Activated T-helper 2 cell treated with anti-CD3 and anti-CD28 coated beads, Interferon-gamma antibody, Interleukin-2, Interleukin-4, amounts not matched to agents 10 μg/mL and 5 μg/mL and 100 μg/mL, durations not matched to agents 14 hours and 24 hours and 36 hours (primary cell): ENCODE measurements at regions not wholly inside any gene's neighbourhood (a gene's known extent, or its start where the extent isn't known, plus 50 kb on each side); places are given as distances from the start of the nearest gene placed in this dataset.

Experiments used
- DNase-seq: peaks from one replicate; pipeline ENCODE4 v3.0.0; 2021; ENCODE audit warnings: low spot score
- H3K27ac Mint-ChIP-seq: one replicate; pipeline ENCODE4 v1.8.0; 2021; ENCODE audit warnings: mixed read lengths
- H3K27me3 Mint-ChIP-seq: one replicate; pipeline ENCODE4 v1.8.0; 2021; ENCODE audit warnings: low read depth, mixed read lengths
- H3K36me3 Mint-ChIP-seq: one replicate; pipeline ENCODE4 v1.8.0; 2021; ENCODE audit warnings: low read depth, mixed read lengths
- H3K4me1 Mint-ChIP-seq: one replicate; pipeline ENCODE4 v1.8.0; 2021; ENCODE audit warnings: low read depth, mixed read lengths
- H3K4me3 Mint-ChIP-seq: one replicate; pipeline ENCODE4 v1.8.0; 2021; ENCODE audit warnings: low read depth, mild to moderate bottlenecking, moderate library complexity, mixed read lengths
- H3K9me3 Mint-ChIP-seq: one replicate; pipeline ENCODE4 v1.8.0; 2021; ENCODE audit warnings: mixed read lengths
- intact Hi-C: fragments of 100-400 bp; cut with micrococcal nuclease; formaldehyde crosslinking; loops from one replicate; pipeline ENCODE4 v1.15.1; 2023

GRCh38 chr3:83195243-83195642 is 1433.8 kb upstream of the GBE1 start:
- no peak for DNase-seq
- no peak overlapping the region for H3K27ac Mint-ChIP-seq
- H3K27me3 Mint-ChIP-seq: no peaks in the 10 kb centered on the region
- no peak overlapping the region for H3K4me3 Mint-ChIP-seq
- intact Hi-C loops: no loop called here
- H3K4me1 Mint-ChIP-seq: no peaks in the 10 kb centered on the region
- no peaks in the 10 kb centered on the region for H3K36me3 Mint-ChIP-seq
- H3K9me3 Mint-ChIP-seq: peaks cover 37% of the 10 kb centered on the region

- no peak for DNase-seq
- H3K36me3 Mint-ChIP-seq: no peaks in the 10 kb centered on the region
- peaks cover 34% of the 10 kb centered on the region for H3K9me3 Mint-ChIP-seq
- H3K4me3 Mint-ChIP-seq: no peak overlapping the region
- intact Hi-C loops: no loop called here
- H3K4me1 Mint-ChIP-seq: no peaks in the 10 kb centered on the region
- H3K27ac Mint-ChIP-seq: no peak overlapping the region
- H3K27me3 Mint-ChIP-seq: no peaks in the 10 kb centered on the region
Observed at GRCh38 chr3:83193526-83193925, 1432.1 kb upstream of the GBE1 start.

GRCh38 chr3:83189634-83190033 is 1428.2 kb upstream of the GBE1 start:
- Mint-ChIP-seq H3K4me1 (no peaks in the 10 kb centered on the region), H3K9me3 (peaks cover 40% of the 10 kb centered on the region), H3K27ac (no peak overlapping the region), H3K27me3 (no peaks in the 10 kb centered on the region), H3K36me3 (no peaks in the 10 kb centered on the region), H3K4me3 (no peak overlapping the region)
- intact Hi-C loops: no loop called here
- DNase-seq: no peak

- Mint-ChIP-seq H3K4me1 (no peaks in the 10 kb centered on the region), H3K4me3 (no peak overlapping the region), H3K27ac (no peak overlapping the region), H3K27me3 (no peaks in the 10 kb centered on the region), H3K9me3 (peaks cover 15% of the 10 kb centered on the region), H3K36me3 (no peaks in the 10 kb centered on the region)
- DNase-seq: no peak
- intact Hi-C loops: no loop called here
Observed at GRCh38 chr3:83169473-83169872, 1408.0 kb upstream of the GBE1 start.

- DNase-seq: no peak
- Mint-ChIP-seq H3K4me3 (no peak overlapping the region), H3K27me3 (no peaks in the 10 kb centered on the region), H3K27ac (no peak overlapping the region), H3K9me3 (peaks cover 42% of the 10 kb centered on the region), H3K36me3 (no peaks in the 10 kb centered on the region), H3K4me1 (no peaks in the 10 kb centered on the region)
- intact Hi-C loops: no loop called here
Observed at GRCh38 chr3:83150896-83151295, 1389.5 kb upstream of the GBE1 start.

- no peak overlapping the region for H3K4me3 Mint-ChIP-seq
- H3K9me3 Mint-ChIP-seq: peaks cover 39% of the 10 kb centered on the region
- no peak for DNase-seq
- H3K27ac Mint-ChIP-seq: no peak overlapping the region
- no peaks in the 10 kb centered on the region for H3K36me3 Mint-ChIP-seq
- H3K27me3 Mint-ChIP-seq: no peaks in the 10 kb centered on the region
- intact Hi-C loops: no loop called here
- H3K4me1 Mint-ChIP-seq: no peaks in the 10 kb centered on the region
Observed at GRCh38 chr3:83140983-83141382, 1379.5 kb upstream of the GBE1 start.

GRCh38 chr3:83131236-83131635 is 1369.8 kb upstream of the GBE1 start:
- Mint-ChIP-seq H3K27ac (no peak overlapping the region), H3K9me3 (peaks cover 16% of the 10 kb centered on the region), H3K27me3 (no peaks in the 10 kb centered on the region), H3K4me3 (no peak overlapping the region), H3K4me1 (no peaks in the 10 kb centered on the region), H3K36me3 (no peaks in the 10 kb centered on the region)
- no peak for DNase-seq
- intact Hi-C loops: no loop called here

- H3K4me3 Mint-ChIP-seq: no peak overlapping the region
- no peaks in the 10 kb centered on the region for H3K27me3 Mint-ChIP-seq
- intact Hi-C loops: no loop called here
- no peak overlapping the region for H3K27ac Mint-ChIP-seq
- peaks cover 25% of the 10 kb centered on the region for H3K9me3 Mint-ChIP-seq
- H3K4me1 Mint-ChIP-seq: no peaks in the 10 kb centered on the region
- H3K36me3 Mint-ChIP-seq: no peaks in the 10 kb centered on the region
- DNase-seq: no peak
Observed at GRCh38 chr3:83122774-83123350, 1361.4 kb upstream of the GBE1 start.

GRCh38 chr3:83093222-83093572 is 1331.8 kb upstream of the GBE1 start:
- DNase-seq: no peak
- intact Hi-C loops: no loop called here
- no peaks in the 10 kb centered on the region for H3K27me3 Mint-ChIP-seq
- peaks cover 22% of the 10 kb centered on the region for H3K9me3 Mint-ChIP-seq
- H3K27ac Mint-ChIP-seq: no peak overlapping the region
- no peaks in the 10 kb centered on the region for H3K36me3 Mint-ChIP-seq
- H3K4me1 Mint-ChIP-seq: no peaks in the 10 kb centered on the region
- H3K4me3 Mint-ChIP-seq: no peak overlapping the region

GRCh38 chr3:83092521-83093221 is 1331.2 kb upstream of the GBE1 start:
- Mint-ChIP-seq H3K4me3 (no peak overlapping the region), H3K36me3 (no peaks in the 10 kb centered on the region), H3K4me1 (no peaks in the 10 kb centered on the region), H3K9me3 (peaks cover 17% of the 10 kb centered on the region), H3K27me3 (no peaks in the 10 kb centered on the region), H3K27ac (no peak overlapping the region)
- intact Hi-C loops: no loop called here
- DNase-seq: no peak

GRCh38 chr3:83076041-83076440 is 1314.6 kb upstream of the GBE1 start:
- intact Hi-C loops: no loop called here
- H3K4me1 Mint-ChIP-seq: no peaks in the 10 kb centered on the region
- no peaks in the 10 kb centered on the region for H3K36me3 Mint-ChIP-seq
- no peak overlapping the region for H3K27ac Mint-ChIP-seq
- DNase-seq: no peak
- H3K4me3 Mint-ChIP-seq: no peak overlapping the region
- H3K9me3 Mint-ChIP-seq: peaks cover 45% of the 10 kb centered on the region
- H3K27me3 Mint-ChIP-seq: no peaks in the 10 kb centered on the region

GRCh38 chr3:83074485-83074884 is 1313.0 kb upstream of the GBE1 start:
- no peaks in the 10 kb centered on the region for H3K4me1 Mint-ChIP-seq
- H3K27ac Mint-ChIP-seq: no peak overlapping the region
- no peak overlapping the region for H3K4me3 Mint-ChIP-seq
- peaks cover 48% of the 10 kb centered on the region for H3K9me3 Mint-ChIP-seq
- H3K36me3 Mint-ChIP-seq: no peaks in the 10 kb centered on the region
- H3K27me3 Mint-ChIP-seq: no peaks in the 10 kb centered on the region
- DNase-seq: no peak
- intact Hi-C loops: no loop called here

GRCh38 chr3:83065851-83066460 is 1304.5 kb upstream of the GBE1 start:
- intact Hi-C loops: no loop called here
- H3K4me1 Mint-ChIP-seq: no peaks in the 10 kb centered on the region
- no peaks in the 10 kb centered on the region for H3K27me3 Mint-ChIP-seq
- no peaks in the 10 kb centered on the region for H3K36me3 Mint-ChIP-seq
- no peak overlapping the region for H3K27ac Mint-ChIP-seq
- no peak for DNase-seq
- H3K4me3 Mint-ChIP-seq: no peak overlapping the region
- peaks cover 39% of the 10 kb centered on the region for H3K9me3 Mint-ChIP-seq
